Thoracic aorta (tissue), 2 donors: ENCODE measurements at regions not wholly inside any gene's neighbourhood (a gene's known extent, or its start where the extent isn't known, plus 50 kb on each side); places are given as distances from the start of the nearest gene placed in this dataset.

Experiments used
- ATAC-seq: fragments of 150-250 bp; one replicate; pipeline ENCODE4 v1.8.0; 2017; ENCODE audit warnings: low read depth; ENCODE audit not compliant: insufficient number of reproducible peaks, low FRiP score
- DNase-seq: peaks from one replicate; pipeline ENCODE4 v3.0.0-alpha.2; 2020; ENCODE audit warnings: low spot score
- H3K27ac ChIP-seq, 2 donors: fragments of 200-600 bp; sonication (generic); 1 replicate in 1 of 2; 2 replicates in 1 of 2; pipeline ENCODE4 v1.5.1; 2016; ENCODE audit warnings: mild to moderate bottlenecking in 2 of 2, moderate library complexity in 2 of 2
- H3K27me3 ChIP-seq: fragments of 200-600 bp; sonication (generic); replicated peaks from 2 replicates; pipeline ENCODE4 v1.6.0; 2016; ENCODE audit warnings: mild to moderate bottlenecking; ENCODE audit not compliant: insufficient read depth
- H3K36me3 ChIP-seq: fragments of 200-600 bp; sonication (generic); one replicate; pipeline ENCODE4 v1.5.1; 2016
- H3K4me1 ChIP-seq, 2 donors: fragments of 200-600 bp; sonication (generic); 1 replicate in 1 of 2; 2 replicates in 1 of 2; pipeline versions ENCODE4 v1.5.1 to v1.6.0; 2016; ENCODE audit warnings: low read depth in 2 of 2, mild to moderate bottlenecking in 1 of 2; ENCODE audit not compliant: control insufficient read depth in 1 of 2
- H3K4me3 ChIP-seq: fragments of 200-600 bp; sonication (generic); 2 replicates; pipeline ENCODE4 v1.5.1; 2016; ENCODE audit warnings: mild to moderate bottlenecking
- H3K9me3 ChIP-seq: fragments of 200-600 bp; sonication (generic); 2 replicates; pipeline ENCODE4 v1.5.1; 2016
- TF ChIP-seq, protein P1 (sequence below): fragments of 200-600 bp; sonication (generic); IDR thresholded peaks from one replicate; pipeline ENCODE4 v1.5.1; 2019; ENCODE audit warnings: antibody characterized with exemption

DNA sequence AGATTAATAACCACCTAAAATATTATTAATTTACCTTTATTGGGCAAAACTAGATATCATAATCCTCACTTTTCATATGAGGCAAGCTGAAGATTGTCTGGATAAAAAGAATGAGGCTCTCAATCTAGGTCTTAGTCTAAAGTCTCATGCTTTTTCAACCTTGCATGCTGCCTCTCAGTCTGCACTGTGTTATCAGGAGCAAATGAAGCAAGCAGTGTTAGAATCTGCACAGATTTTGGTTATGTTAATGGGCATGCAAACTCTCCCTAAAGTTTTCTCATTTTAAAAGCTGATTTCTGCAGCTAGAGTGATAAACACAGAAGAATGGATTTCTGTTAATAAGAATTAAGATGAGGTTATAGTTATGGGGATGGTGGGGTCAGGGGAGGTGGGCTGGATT, 350.7 kb upstream of the C11orf87 start:
- H3K9me3 ChIP-seq = peaks cover 4% of the 10 kb centered on the region
- H3K36me3 ChIP-seq = no peaks in the 10 kb centered on the region
- no peak for DNase-seq
- TF ChIP-seq, protein P1, sequence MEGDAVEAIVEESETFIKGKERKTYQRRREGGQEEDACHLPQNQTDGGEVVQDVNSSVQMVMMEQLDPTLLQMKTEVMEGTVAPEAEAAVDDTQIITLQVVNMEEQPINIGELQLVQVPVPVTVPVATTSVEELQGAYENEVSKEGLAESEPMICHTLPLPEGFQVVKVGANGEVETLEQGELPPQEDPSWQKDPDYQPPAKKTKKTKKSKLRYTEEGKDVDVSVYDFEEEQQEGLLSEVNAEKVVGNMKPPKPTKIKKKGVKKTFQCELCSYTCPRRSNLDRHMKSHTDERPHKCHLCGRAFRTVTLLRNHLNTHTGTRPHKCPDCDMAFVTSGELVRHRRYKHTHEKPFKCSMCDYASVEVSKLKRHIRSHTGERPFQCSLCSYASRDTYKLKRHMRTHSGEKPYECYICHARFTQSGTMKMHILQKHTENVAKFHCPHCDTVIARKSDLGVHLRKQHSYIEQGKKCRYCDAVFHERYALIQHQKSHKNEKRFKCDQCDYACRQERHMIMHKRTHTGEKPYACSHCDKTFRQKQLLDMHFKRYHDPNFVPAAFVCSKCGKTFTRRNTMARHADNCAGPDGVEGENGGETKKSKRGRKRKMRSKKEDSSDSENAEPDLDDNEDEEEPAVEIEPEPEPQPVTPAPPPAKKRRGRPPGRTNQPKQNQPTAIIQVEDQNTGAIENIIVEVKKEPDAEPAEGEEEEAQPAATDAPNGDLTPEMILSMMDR = no peak
- no peak for ATAC-seq
- no peaks in the 10 kb centered on the region for H3K27me3 ChIP-seq
- H3K4me1 ChIP-seq = peaks cover 0 to 11% of the 10 kb centered on the region in 2 donors
- no peak overlapping the region for H3K27ac ChIP-seq
- no peak overlapping the region for H3K4me3 ChIP-seq

DNA sequence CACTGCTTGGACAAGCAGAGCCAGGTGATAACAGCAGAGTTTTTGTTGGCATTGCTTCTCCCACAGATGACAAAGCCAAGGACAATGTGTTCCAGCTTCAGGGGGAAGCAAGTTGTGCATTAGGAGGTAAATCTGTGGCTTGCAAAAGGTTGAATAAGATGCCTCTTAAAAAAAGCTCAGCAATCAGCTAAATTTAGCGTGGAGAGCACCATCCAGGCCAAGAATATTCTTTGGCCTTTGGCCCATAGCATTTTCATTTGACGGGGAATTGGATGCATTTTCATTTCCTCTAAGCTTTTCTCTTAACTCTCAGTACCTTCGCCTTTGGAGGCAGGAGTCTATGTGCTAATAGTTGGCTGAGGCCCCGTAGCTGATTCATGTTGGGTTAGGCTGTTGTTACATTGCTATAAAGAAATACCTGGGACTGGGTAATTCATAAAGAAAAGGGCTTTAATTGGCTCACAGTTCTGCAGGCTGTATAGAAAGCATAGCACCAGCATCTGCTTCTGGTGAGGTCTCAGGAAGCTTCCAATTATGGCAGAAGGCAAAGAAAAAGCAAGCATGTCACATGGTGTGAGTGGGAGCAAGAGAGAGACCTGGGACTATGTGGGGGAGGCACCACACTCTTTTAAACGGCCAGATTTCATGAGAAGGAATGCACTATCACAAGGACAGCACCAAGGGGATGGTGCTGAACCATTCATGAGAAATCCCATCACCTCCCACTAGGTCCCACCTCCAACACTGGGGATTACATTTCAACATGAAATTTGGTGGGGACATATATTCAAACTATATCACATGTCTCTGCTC, 350.1 kb upstream of the C11orf87 start:
- ATAC-seq (peak; percentile 80), DNase-seq (peak; percentile 51)

GRCh38 chr11:109073032-109073822, 348.8 kb upstream of the C11orf87 start:
- Histone ChIP-seq H3K27ac (no peak overlapping the region), H3K4me1 (peaks cover 0 to 11% of the 10 kb centered on the region in 2 donors), H3K9me3 (peaks cover 4% of the 10 kb centered on the region), H3K27me3 (no peaks in the 10 kb centered on the region), H3K4me3 (no peak overlapping the region), H3K36me3 (no peaks in the 10 kb centered on the region)
- ATAC-seq = no peak
- TF ChIP-seq, protein P1 = no peak
- DNase-seq = no peak

More for the DNA sequence above, 350.1 kb upstream of the C11orf87 start:
- H3K9me3 ChIP-seq = peaks cover 4% of the 10 kb centered on the region
- H3K27me3 ChIP-seq = no peaks in the 10 kb centered on the region
- peaks cover 0 to 11% of the 10 kb centered on the region in 2 donors for H3K4me1 ChIP-seq
- peak overlapping the region; percentile 56 to 70 for H3K27ac ChIP-seq
- H3K4me3 ChIP-seq = no peak overlapping the region
- H3K36me3 ChIP-seq = no peaks in the 10 kb centered on the region
- TF ChIP-seq, protein P1 = no peak

GRCh38 chr11:109075976-109076375, 346.0 kb upstream of the C11orf87 start:
- Histone ChIP-seq H3K27ac (no peak overlapping the region), H3K9me3 (no peaks in the 10 kb centered on the region), H3K36me3 (no peaks in the 10 kb centered on the region), H3K27me3 (no peaks in the 10 kb centered on the region), H3K4me1 (peaks cover 0 to 11% of the 10 kb centered on the region in 2 donors), H3K4me3 (no peak overlapping the region)
- ATAC-seq (no peak), DNase-seq (no peak)
- TF ChIP-seq, protein P1 = no peak

DNA sequence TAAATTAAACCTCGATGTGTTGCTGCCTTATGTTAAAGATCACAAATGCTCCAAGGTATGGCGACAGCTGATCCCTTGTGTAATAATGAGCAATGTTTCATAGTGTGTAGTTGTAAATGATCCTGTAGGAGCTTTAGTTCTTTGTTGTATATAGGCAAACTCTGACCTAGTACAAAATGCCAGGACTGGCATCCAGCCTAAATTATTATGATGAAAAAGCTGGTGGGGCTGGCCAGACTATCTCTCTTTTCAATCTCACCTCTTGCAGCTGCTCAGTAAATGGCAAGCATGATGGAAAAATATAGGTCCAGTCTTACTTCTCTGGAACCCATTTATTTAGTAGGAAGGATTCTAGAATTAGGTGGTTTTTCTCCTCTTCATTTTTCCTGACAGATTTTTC, 345.1 kb upstream of the C11orf87 start:
- Histone ChIP-seq H3K9me3 (no peaks in the 10 kb centered on the region), H3K27ac (no peak overlapping the region), H3K27me3 (no peaks in the 10 kb centered on the region), H3K4me3 (no peak overlapping the region), H3K36me3 (no peaks in the 10 kb centered on the region), H3K4me1 (peaks cover 0 to 11% of the 10 kb centered on the region in 2 donors)
- ATAC-seq = no peak
- no peak for DNase-seq
- TF ChIP-seq, protein P1 = no peak
